Adrenal gland (tissue), 9 donors: ENCODE measurements at regions not wholly inside any gene's neighbourhood (a gene's known extent, or its start where the extent isn't known, plus 50 kb on each side); places are given as distances from the start of the nearest gene placed in this dataset.

Experiments
- DNase-seq, 7 donors: peaks; one replicate each; pipeline ENCODE4 v3.0.0-alpha.2; 2019 to 2020
- H3K27ac ChIP-seq, 5 donors: fragments of 200-600 bp; sonication (generic) in 4 of 5; 1 replicate in 3 of 5; 2 replicates in 2 of 5; pipeline versions ENCODE4 v1.5.1 to v1.8.0; 2016 to 2020; ENCODE audit warnings: mild to moderate bottlenecking in 1 of 5
- H3K27me3 ChIP-seq: fragments of 200-600 bp; 2 replicates; pipeline ENCODE4 v1.8.0; 2021
- H3K36me3 ChIP-seq, 2 donors: fragments of 200-600 bp; replicated peaks in 1 of 2; 1 replicate in 1 of 2; 2 replicates in 1 of 2; pipeline versions ENCODE4 v1.5.1 to v1.8.0; 2018 to 2022
- H3K4me1 ChIP-seq, 2 donors: fragments of 200-600 bp; replicated peaks in 1 of 2; 1 replicate in 1 of 2; 2 replicates in 1 of 2; pipeline versions ENCODE4 v1.5.1 to v1.8.0; 2018 to 2021
- H3K4me3 ChIP-seq, 4 donors: fragments of 200-600 bp; sonication (generic) in 3 of 4; one replicate each; pipeline ENCODE4 v1.5.1; 2016 to 2018
- H3K9me3 ChIP-seq, 3 donors: fragments of 200-600 bp; sonication (generic) in 1 of 3; replicated peaks in 1 of 3; 1 replicate in 2 of 3; 2 replicates in 1 of 3; pipeline versions ENCODE4 v1.5.1 to v1.8.0; 2016 to 2021
- POLR2A ChIP-seq, 2 donors: fragments of 450-650 bp; IDR thresholded peaks; one replicate each; pipeline ENCODE4 v1.6.1; 2017; ENCODE audit warnings: antibody characterized with exemption in 2 of 2, mild to moderate bottlenecking in 2 of 2, moderate library complexity in 1 of 2
- WGBS, 4 donors: extraction: QIAGEN DNeasy Blood & Tissue Kit in 2 of 4; methylation state at CpG; one replicate each; pipeline versions ENCODE4 v1.1.5 to v1.1.7; 2013 to 2017; 5-methylcytosine and 5-hydroxymethylcytosine counted together
- intact Hi-C, 2 donors: fragments of 100-400 bp; cut with DNase I; formaldehyde crosslinking; loops; one replicate each; pipeline versions ENCODE4 v1.14.1 to v1.15.0; 2022 to 2023
- TF ChIP-seq, protein P1 (sequence below), 6 experiments: fragments of 450-650 bp in 4 of 6; fragments of 200-600 bp in 2 of 6; sonication (generic) in 1 of 6; IDR thresholded peaks; 1 replicate in 5 of 6; 2 replicates in 1 of 6; pipeline versions ENCODE4 v1.5.1 to v1.8.0; 2016 to 2021; ENCODE audit warnings: antibody characterized with exemption in 6 of 6, mild to moderate bottlenecking in 2 of 6, moderate library complexity in 1 of 6
- donor health status: healthy with polysubstance abuse.
- donor health status: Bipolar disorder and iron deficiency.
- donor health status: DM: yes; HTN: yes; CAD: no.
- donor health status: DM: no; HTN: no; CAD: no.
- donor health status: DM: no; HTN: no; CAD: no.

GRCh38 chr5:9710069-9710468 is 79.9 kb upstream of the TAS2R1 start:
- DNase-seq: no peak
- WGBS, 4 donors: 88 to 95% (median 91%) methylated on average over 1 of the region's 1 CpG; no CpG with 5 or more reads in 1 of the 4 donors
- H3K4me3 ChIP-seq: no peak overlapping the region
- H3K4me1 ChIP-seq: no peaks in the 10 kb centered on the region
- TF ChIP-seq, protein P1, sequence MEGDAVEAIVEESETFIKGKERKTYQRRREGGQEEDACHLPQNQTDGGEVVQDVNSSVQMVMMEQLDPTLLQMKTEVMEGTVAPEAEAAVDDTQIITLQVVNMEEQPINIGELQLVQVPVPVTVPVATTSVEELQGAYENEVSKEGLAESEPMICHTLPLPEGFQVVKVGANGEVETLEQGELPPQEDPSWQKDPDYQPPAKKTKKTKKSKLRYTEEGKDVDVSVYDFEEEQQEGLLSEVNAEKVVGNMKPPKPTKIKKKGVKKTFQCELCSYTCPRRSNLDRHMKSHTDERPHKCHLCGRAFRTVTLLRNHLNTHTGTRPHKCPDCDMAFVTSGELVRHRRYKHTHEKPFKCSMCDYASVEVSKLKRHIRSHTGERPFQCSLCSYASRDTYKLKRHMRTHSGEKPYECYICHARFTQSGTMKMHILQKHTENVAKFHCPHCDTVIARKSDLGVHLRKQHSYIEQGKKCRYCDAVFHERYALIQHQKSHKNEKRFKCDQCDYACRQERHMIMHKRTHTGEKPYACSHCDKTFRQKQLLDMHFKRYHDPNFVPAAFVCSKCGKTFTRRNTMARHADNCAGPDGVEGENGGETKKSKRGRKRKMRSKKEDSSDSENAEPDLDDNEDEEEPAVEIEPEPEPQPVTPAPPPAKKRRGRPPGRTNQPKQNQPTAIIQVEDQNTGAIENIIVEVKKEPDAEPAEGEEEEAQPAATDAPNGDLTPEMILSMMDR (IDR thresholded peaks at IDR 0.05): no peak
- TF ChIP-seq POLR2A (IDR thresholded peaks at IDR 0.05): no peak
- no peak overlapping the region for H3K27ac ChIP-seq
- H3K36me3 ChIP-seq: no peaks in the 10 kb centered on the region
- intact Hi-C loops: no loop called here
- no peaks in the 10 kb centered on the region for H3K27me3 ChIP-seq
- no peaks in the 10 kb centered on the region for H3K9me3 ChIP-seq

GRCh38 chr5:9707732-9708462 is 77.7 kb upstream of the TAS2R1 start:
- intact Hi-C loops: no loop called here

DNA sequence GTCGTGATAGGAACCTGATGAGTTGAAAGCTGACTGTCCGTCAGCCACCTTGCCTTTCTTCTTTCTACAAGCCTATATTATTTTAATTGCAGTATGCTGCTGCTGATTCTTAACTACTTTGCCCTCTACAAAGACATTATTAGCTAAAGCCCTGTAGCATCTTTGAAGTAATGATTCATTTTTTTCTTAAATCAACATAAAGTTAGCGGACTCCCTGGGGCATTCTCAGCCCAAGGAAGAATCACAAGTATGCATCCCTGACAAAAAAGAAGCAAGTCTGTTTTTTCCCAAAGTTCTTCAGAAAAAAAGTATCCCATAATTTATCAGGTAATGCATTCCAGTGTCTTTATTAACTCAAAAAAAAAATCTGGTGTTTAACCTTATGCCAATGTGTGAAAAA is 69.5 kb upstream of the TAS2R1 start:
- H3K9me3 ChIP-seq: no peaks in the 10 kb centered on the region
- no peak overlapping the region for H3K27ac ChIP-seq
- WGBS, 4 donors: 41 to 68% (median 51%) methylated on average over 3 of the region's 3 CpGs
- no peaks in the 10 kb centered on the region for H3K27me3 ChIP-seq
- TF ChIP-seq, protein P1 (IDR thresholded peaks at IDR 0.05): no peak
- TF ChIP-seq POLR2A (IDR thresholded peaks at IDR 0.05): no peak
- no peak overlapping the region for H3K4me3 ChIP-seq
- H3K4me1 ChIP-seq: no peaks in the 10 kb centered on the region
- DNase-seq: no peak
- no peaks in the 10 kb centered on the region for H3K36me3 ChIP-seq
- intact Hi-C loops: no loop called here

More at GRCh38 chr5:9707732-9708462, 77.7 kb upstream of the TAS2R1 start:
- no peaks in the 10 kb centered on the region for H3K27me3 ChIP-seq
- no peaks in the 10 kb centered on the region for H3K36me3 ChIP-seq
- H3K9me3 ChIP-seq: no peaks in the 10 kb centered on the region
- H3K4me3 ChIP-seq: no peak overlapping the region
- no peak for TF ChIP-seq POLR2A (IDR thresholded peaks at IDR 0.05)
- TF ChIP-seq, protein P1 (IDR thresholded peaks at IDR 0.05): no peak
- no peaks in the 10 kb centered on the region for H3K4me1 ChIP-seq
- no peak for DNase-seq
- 74 to 84% (median 79%) methylated on average over 12 of the region's 12 CpGs for WGBS, 4 donors
- H3K27ac ChIP-seq: no peak overlapping the region

GRCh38 chr5:9698841-9699240 is 68.7 kb upstream of the TAS2R1 start:
- intact Hi-C loops: no loop called here
- Histone ChIP-seq H3K27me3 (no peaks in the 10 kb centered on the region), H3K9me3 (no peaks in the 10 kb centered on the region), H3K36me3 (no peaks in the 10 kb centered on the region), H3K4me1 (no peaks in the 10 kb centered on the region), H3K27ac (no peak overlapping the region), H3K4me3 (no peak overlapping the region)
- TF ChIP-seq, protein P1 (IDR thresholded peaks at IDR 0.05): no peak
- no peak for TF ChIP-seq POLR2A (IDR thresholded peaks at IDR 0.05)
- WGBS, 4 donors: 71 to 78% (median 72%) methylated on average over 2 of the region's 2 CpGs
- DNase-seq: no peak
